ENCODE measurements at regions not wholly inside any gene's neighbourhood (a gene's known extent, or its start where the extent isn't known, plus 50 kb on each side); places are given as distances from the start of the nearest gene placed in this dataset.

DNA sequence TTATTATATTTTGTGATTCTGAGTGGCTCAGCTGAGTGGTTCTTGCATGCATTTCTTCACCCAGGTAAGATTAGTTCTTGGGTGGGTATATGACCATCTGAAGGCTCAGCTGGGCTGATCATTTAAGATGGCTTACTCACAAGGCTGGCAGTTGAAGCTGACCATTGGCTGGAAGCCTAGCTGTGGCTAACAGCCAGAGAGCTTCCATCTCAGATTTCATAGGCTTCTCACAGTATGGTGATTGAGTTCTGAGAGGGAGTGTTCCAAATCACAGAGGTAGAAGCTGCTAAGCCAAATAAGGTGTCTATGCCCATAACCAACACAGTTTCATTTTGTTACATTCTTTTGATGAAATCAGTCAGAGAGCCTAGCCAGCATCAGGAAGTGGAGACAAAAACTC lies 117.4 kb upstream of the RPRM start:
- TF ChIP-seq, protein P1, sequence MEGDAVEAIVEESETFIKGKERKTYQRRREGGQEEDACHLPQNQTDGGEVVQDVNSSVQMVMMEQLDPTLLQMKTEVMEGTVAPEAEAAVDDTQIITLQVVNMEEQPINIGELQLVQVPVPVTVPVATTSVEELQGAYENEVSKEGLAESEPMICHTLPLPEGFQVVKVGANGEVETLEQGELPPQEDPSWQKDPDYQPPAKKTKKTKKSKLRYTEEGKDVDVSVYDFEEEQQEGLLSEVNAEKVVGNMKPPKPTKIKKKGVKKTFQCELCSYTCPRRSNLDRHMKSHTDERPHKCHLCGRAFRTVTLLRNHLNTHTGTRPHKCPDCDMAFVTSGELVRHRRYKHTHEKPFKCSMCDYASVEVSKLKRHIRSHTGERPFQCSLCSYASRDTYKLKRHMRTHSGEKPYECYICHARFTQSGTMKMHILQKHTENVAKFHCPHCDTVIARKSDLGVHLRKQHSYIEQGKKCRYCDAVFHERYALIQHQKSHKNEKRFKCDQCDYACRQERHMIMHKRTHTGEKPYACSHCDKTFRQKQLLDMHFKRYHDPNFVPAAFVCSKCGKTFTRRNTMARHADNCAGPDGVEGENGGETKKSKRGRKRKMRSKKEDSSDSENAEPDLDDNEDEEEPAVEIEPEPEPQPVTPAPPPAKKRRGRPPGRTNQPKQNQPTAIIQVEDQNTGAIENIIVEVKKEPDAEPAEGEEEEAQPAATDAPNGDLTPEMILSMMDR (IDR thresholded peaks at IDR 0.05; ENCODE audit: poor library complexity, severe bottlenecking) = no peak
- TF ChIP-seq POLR2AphosphoS5 (IDR thresholded peaks at IDR 0.05) (no peak), MXI1 (conservative IDR thresholded peaks at IDR 0.05; ENCODE audit: poor library complexity, severe bottlenecking) (no peak)

Data from neural cell (in vitro differentiated cells).